Stomach (tissue), 8 donors: ENCODE measurements at regions not wholly inside any gene's neighbourhood (a gene's known extent, or its start where the extent isn't known, plus 50 kb on each side); places are given as distances from the start of the nearest gene placed in this dataset.

Experiments
- DNase-seq, 2 donors: peaks; one replicate each; pipeline versions ENCODE4 v3.0.0 to v3.0.0-alpha.2; 2013 to 2019
- H3K27ac ChIP-seq, 5 donors: fragments of 200-600 bp in 4 of 5; sonication (generic) in 4 of 5; one replicate each; pipeline ENCODE4 v1.5.1; 2013 to 2019; ENCODE audit warnings: mild to moderate bottlenecking in 1 of 5, moderate library complexity in 1 of 5
- H3K27me3 ChIP-seq, 3 donors: fragments of 200-600 bp; sonication (generic); one replicate each; pipeline ENCODE4 v1.5.1; 2017 to 2019; ENCODE audit warnings: mixed run types in 1 of 3
- H3K36me3 ChIP-seq, 4 donors: fragments of 200-600 bp; sonication (generic); 1 replicate in 3 of 4; 2 replicates in 1 of 4; pipeline ENCODE4 v1.5.1; 2016 to 2019
- H3K4me1 ChIP-seq, 4 donors: fragments of 200-600 bp; sonication (generic); one replicate each; pipeline ENCODE4 v1.5.1; 2016 to 2019
- H3K4me3 ChIP-seq, 4 donors: fragments of 200-600 bp; sonication (generic) in 3 of 4; one replicate each; pipeline ENCODE4 v1.5.1; 2016 to 2019; ENCODE audit warnings: mild to moderate bottlenecking in 1 of 4
- H3K9me3 ChIP-seq, 4 donors: fragments of 200-600 bp; sonication (generic); one replicate each; pipeline ENCODE4 v1.5.1; 2016 to 2019
- EP300 ChIP-seq: sonication (generic); formaldehyde crosslinking; IDR thresholded peaks from one replicate; pipeline ENCODE4 v1.6.1; 2017; ENCODE audit warnings: antibody characterized with exemption
- POLR2A ChIP-seq, 4 donors: fragments of 450-650 bp; IDR thresholded peaks; one replicate each; pipeline ENCODE4 v1.6.1; 2016; ENCODE audit warnings: antibody characterized with exemption in 4 of 4, control low read depth in 2 of 4, mild to moderate bottlenecking in 1 of 4, moderate library complexity in 1 of 4
- POLR2AphosphoS5 ChIP-seq, 3 donors: sonication (generic); formaldehyde crosslinking; IDR thresholded peaks; one replicate each; pipeline ENCODE4 v1.6.1; 2016; ENCODE audit warnings: antibody characterized with exemption in 3 of 3
- WGBS, 5 donors: extraction: QIAGEN DNeasy Blood & Tissue Kit in 3 of 5; methylation state at CpG; one replicate each; pipeline versions ENCODE4 v1.1.5 to v1.1.7; 2013 to 2018; 5-methylcytosine and 5-hydroxymethylcytosine counted together
- intact Hi-C: fragments of 100-400 bp; cut with DNase I; formaldehyde crosslinking; loops from one replicate; pipeline ENCODE4 v1.15.1; 2023; ENCODE audit warnings: low total_unique reads
- TF ChIP-seq, protein P1 (sequence below), 7 experiments: fragments of 450-650 bp in 4 of 7; fragments of 200-600 bp in 3 of 7; sonication (generic) in 3 of 7; IDR thresholded peaks; one replicate each; pipeline ENCODE4 v1.5.1; 2016 to 2019; ENCODE audit warnings: antibody characterized with exemption in 7 of 7, control low read depth in 2 of 7, mild to moderate bottlenecking in 1 of 7
- donor health status: healthy with polysubstance abuse.
- donor health status: Bipolar disorder and iron deficiency.
- donor health status: healthy.

DNA sequence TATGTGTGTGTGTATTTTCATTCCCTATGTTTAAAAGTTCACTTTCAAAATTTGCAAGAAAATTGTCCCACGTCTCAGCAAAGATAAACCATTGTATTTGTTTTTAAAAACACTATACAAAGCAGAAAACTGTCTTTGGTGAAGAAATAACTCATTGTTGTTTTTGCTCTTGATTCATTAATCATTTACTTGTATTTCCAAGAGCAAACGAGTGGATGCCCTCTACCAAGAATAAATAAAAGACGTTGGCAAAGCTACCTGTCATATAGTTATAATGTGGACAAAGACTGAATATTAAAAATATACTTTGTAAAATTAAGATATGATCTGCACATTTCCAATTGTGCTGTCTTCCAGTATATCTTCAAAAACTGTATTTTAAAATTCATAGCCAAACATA is 210.9 kb upstream of the NDST3 start:
- Histone ChIP-seq H3K36me3 (no peaks in the 10 kb centered on the region), H3K27me3 (no peaks in the 10 kb centered on the region), H3K4me3 (no peak overlapping the region), H3K4me1 (peaks cover 0 to 3% (median 0%) of the 10 kb centered on the region in 4 donors), H3K27ac (no peak overlapping the region), H3K9me3 (no peaks in the 10 kb centered on the region)
- TF ChIP-seq, protein P1, sequence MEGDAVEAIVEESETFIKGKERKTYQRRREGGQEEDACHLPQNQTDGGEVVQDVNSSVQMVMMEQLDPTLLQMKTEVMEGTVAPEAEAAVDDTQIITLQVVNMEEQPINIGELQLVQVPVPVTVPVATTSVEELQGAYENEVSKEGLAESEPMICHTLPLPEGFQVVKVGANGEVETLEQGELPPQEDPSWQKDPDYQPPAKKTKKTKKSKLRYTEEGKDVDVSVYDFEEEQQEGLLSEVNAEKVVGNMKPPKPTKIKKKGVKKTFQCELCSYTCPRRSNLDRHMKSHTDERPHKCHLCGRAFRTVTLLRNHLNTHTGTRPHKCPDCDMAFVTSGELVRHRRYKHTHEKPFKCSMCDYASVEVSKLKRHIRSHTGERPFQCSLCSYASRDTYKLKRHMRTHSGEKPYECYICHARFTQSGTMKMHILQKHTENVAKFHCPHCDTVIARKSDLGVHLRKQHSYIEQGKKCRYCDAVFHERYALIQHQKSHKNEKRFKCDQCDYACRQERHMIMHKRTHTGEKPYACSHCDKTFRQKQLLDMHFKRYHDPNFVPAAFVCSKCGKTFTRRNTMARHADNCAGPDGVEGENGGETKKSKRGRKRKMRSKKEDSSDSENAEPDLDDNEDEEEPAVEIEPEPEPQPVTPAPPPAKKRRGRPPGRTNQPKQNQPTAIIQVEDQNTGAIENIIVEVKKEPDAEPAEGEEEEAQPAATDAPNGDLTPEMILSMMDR (IDR thresholded peaks at IDR 0.05) = no peak
- TF ChIP-seq EP300 (no peak), POLR2AphosphoS5 (IDR thresholded peaks at IDR 0.05) (no peak), POLR2A (IDR thresholded peaks at IDR 0.05) (no peak)
- no peak for DNase-seq
- 19 to 42% (median 28%) methylated on average over 3 of the region's 3 CpGs for WGBS, 5 donors
- intact Hi-C loops = no loop called here

DNA sequence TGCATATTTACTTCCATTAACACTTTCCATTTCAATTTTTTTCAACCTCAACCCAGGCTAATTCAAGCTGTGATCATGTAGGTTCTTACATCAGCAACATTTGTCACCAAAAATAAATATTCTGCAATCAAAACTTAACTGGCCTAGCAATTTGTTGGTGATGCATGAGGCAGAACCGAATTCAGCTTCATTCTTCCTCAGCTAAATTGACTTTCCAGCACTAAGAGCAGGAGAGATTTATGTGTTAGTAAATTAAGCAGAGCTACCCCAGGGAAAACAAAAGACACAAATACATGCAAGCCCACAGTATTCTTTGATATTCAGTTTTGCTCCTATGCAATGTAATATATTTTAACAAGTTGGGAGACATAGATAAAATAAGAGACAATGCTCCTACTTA is 208.7 kb upstream of the NDST3 start:
- no peak overlapping the region for H3K4me3 ChIP-seq
- no peaks in the 10 kb centered on the region for H3K27me3 ChIP-seq
- H3K4me1 ChIP-seq = no peaks in the 10 kb centered on the region
- no peak for TF ChIP-seq EP300
- TF ChIP-seq, protein P1 (IDR thresholded peaks at IDR 0.05) = no peak
- no peak for TF ChIP-seq POLR2A (IDR thresholded peaks at IDR 0.05)
- no peak for TF ChIP-seq POLR2AphosphoS5 (IDR thresholded peaks at IDR 0.05)
- intact Hi-C loops = no loop called here
- no peak overlapping the region for H3K27ac ChIP-seq
- no peak for DNase-seq
- H3K9me3 ChIP-seq = no peaks in the 10 kb centered on the region
- 36 to 77% (median 59%) methylated on average over 1 of the region's 1 CpG for WGBS, 5 donors
- no peaks in the 10 kb centered on the region for H3K36me3 ChIP-seq

DNA sequence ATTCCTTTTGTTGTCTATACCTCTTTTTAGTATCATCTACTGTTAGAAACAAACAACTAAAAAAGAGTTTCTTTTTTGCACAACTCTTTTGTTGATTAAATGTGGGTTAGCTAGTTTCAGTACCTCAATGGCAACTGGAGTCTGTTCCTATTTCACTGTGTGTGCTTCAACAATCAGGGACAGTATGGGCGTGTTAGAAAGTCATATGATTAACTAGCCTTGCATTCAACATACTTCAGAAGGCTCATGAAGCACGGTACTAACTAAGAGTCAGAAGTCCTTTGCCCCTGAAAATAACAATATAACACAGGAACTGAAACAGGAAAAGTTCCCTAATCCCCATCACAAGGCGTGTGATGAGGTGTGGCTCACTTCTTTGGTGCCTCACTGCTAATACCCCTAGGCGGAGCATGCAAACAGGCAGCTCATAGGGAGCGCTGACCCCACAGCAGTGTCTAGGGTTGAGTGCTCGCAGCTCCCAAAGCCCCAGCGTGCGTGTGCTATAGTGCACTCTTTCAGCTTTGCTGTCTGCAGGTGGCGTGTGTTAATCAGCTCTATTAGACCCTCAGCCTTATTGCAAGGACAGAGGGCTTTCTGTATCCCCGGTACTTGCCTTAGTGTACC is 203.1 kb upstream of the NDST3 start:
- 78 to 91% (median 82%) methylated on average over 10 of the region's 10 CpGs for WGBS, 5 donors
- H3K27ac ChIP-seq = no peak overlapping the region
- intact Hi-C loops = no loop called here
- no peaks in the 10 kb centered on the region for H3K27me3 ChIP-seq
- H3K9me3 ChIP-seq = no peaks in the 10 kb centered on the region
- no peaks in the 10 kb centered on the region for H3K4me1 ChIP-seq
- no peak for DNase-seq
- H3K36me3 ChIP-seq = no peaks in the 10 kb centered on the region
- TF ChIP-seq, protein P1 (IDR thresholded peaks at IDR 0.05) = no peak
- TF ChIP-seq POLR2AphosphoS5 (IDR thresholded peaks at IDR 0.05) (no peak), EP300 (no peak), POLR2A (IDR thresholded peaks at IDR 0.05) (no peak)
- no peak overlapping the region for H3K4me3 ChIP-seq

DNA sequence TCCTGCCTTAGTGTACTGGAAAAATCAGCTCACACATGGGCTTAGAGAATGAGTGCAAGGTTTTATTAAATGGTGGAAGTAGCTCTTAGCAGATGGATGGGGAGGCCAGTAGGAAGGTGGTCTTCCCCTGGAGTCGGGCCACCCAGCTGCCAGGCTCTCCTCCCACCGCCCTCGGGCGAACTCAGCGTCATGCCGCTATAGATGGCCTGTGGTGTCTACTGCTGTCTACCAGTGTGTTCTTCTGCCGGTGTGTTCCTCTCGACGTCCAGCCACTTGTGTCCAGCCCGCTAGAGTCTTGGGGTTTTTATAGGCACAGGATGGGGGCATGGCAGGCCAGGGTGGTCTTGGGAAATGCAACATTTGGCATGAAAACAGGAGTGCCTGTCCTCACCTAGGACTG is 198.7 kb upstream of the NDST3 start:
- TF ChIP-seq EP300 (no peak), POLR2AphosphoS5 (IDR thresholded peaks at IDR 0.05) (no peak), POLR2A (IDR thresholded peaks at IDR 0.05) (no peak)
- TF ChIP-seq, protein P1 (IDR thresholded peaks at IDR 0.05) = no peak
- no peaks in the 10 kb centered on the region for H3K36me3 ChIP-seq

More for the DNA sequence above, 198.7 kb upstream of the NDST3 start:
- 95 to 99% (median 97%) methylated on average over 10 of the region's 10 CpGs for WGBS, 5 donors
- Histone ChIP-seq H3K27ac (no peak overlapping the region), H3K4me1 (no peaks in the 10 kb centered on the region), H3K27me3 (no peaks in the 10 kb centered on the region), H3K4me3 (no peak overlapping the region), H3K9me3 (no peaks in the 10 kb centered on the region)
- DNase-seq = no peak
- intact Hi-C loops = no loop called here
